H1 (cell line): ENCODE measurements at regions not wholly inside any gene's neighbourhood (a gene's known extent, or its start where the extent isn't known, plus 50 kb on each side); places are given as distances from the start of the nearest gene placed in this dataset.

Source experiments
- ATF3 ChIP-seq: IDR thresholded peaks from 2 replicates; pipeline ENCODE4 v1.6.1; 2011; ENCODE audit warnings: low read depth, mild to moderate bottlenecking, low read length; ENCODE audit not compliant: insufficient read depth
- GABPA ChIP-seq: IDR thresholded peaks from 2 replicates; pipeline ENCODE4 v1.6.1; 2011; ENCODE audit warnings: mild to moderate bottlenecking, low read length, moderate library complexity, borderline replicate concordance; ENCODE audit not compliant: insufficient read depth
- HDAC2 ChIP-seq, 2 experiments: fragments of 300-600 bp in 1 of 2; sonication (generic) in 1 of 2; IDR thresholded peaks; 2 replicates each; pipeline ENCODE4 v1.6.1; 2011 to 2012; ENCODE audit warnings: low read depth in 2 of 2, low read length in 2 of 2, mild to moderate bottlenecking in 2 of 2, moderate library complexity in 2 of 2, borderline replicate concordance in 1 of 2, inconsistent platforms in 1 of 2
- RXRA ChIP-seq: IDR thresholded peaks from 2 replicates; pipeline ENCODE4 v1.6.1; 2011; ENCODE audit warnings: low read depth, mild to moderate bottlenecking, low read length, moderate library complexity; ENCODE audit not compliant: insufficient read depth
- SIN3A ChIP-seq, 2 experiments: IDR thresholded peaks in 1 of 2; conservative IDR thresholded peaks in 1 of 2; 2 replicates each; pipeline ENCODE4 v1.6.1; 2011 to 2012; ENCODE audit warnings: low read length in 2 of 2, improper control_type of control experiment in 1 of 2, low read depth in 1 of 2, mild to moderate bottlenecking in 1 of 2
- TAF7 ChIP-seq: optimal IDR thresholded peaks from 2 replicates; pipeline ENCODE3; 2011; ENCODE audit warnings: low read depth, mild to moderate bottlenecking, inconsistent platforms, low read length, moderate library complexity, borderline replicate concordance
- TCF12 ChIP-seq: IDR thresholded peaks from 2 replicates; pipeline ENCODE4 v1.6.1; 2011; ENCODE audit warnings: low read depth, mild to moderate bottlenecking, low read length
- ZNF274 ChIP-seq: IDR thresholded peaks from 2 replicates; pipeline ENCODE4 v1.7.0; 2012; ENCODE audit warnings: low read length, borderline replicate concordance; ENCODE audit errors: extremely low read depth

- 0 out of 2 replicates have a peak, but pooled peaks have one; percentile 21 for TF ChIP-seq ATF3
- TF ChIP-seq SIN3A (conservative IDR thresholded peaks at IDR 0.05 in 1 of 2, IDR thresholded peaks at IDR 0.05 in 1 of 2; ENCODE audit: low read depth in 1 of 2, low read length in 2 of 2), result 0 out of 4 replicates have a peak, but pooled peaks of 1 of the 2 experiments have one; percentile 37
- 0 out of 2 replicates have a peak, but pooled peaks have one; percentile 59 for TF ChIP-seq RXRA
- 0 out of 4 replicates have a peak, but pooled peaks of 1 of the 2 experiments have one; percentile 7 for TF ChIP-seq HDAC2 (IDR thresholded peaks at IDR 0.05; ENCODE audit: borderline replicate concordance in 1 of 2, low read depth in 2 of 2, low read length in 2 of 2)
- TF ChIP-seq GABPA, result peak; percentile 25; the same call in 1 of the 2 replicates
- no peak for TF ChIP-seq ZNF274
- no peak for TF ChIP-seq TAF7
- TF ChIP-seq TCF12, result peak; percentile 36; the same call in 1 of the 2 replicates
These were observed 436.4 kb downstream of the SOX9 start (continued) for GRCh38 chr17:72556944-72557826.
